ENCODE measurements at regions not wholly inside any gene's neighbourhood (a gene's known extent, or its start where the extent isn't known, plus 50 kb on each side); places are given as distances from the start of the nearest gene placed in this dataset.

DNA sequence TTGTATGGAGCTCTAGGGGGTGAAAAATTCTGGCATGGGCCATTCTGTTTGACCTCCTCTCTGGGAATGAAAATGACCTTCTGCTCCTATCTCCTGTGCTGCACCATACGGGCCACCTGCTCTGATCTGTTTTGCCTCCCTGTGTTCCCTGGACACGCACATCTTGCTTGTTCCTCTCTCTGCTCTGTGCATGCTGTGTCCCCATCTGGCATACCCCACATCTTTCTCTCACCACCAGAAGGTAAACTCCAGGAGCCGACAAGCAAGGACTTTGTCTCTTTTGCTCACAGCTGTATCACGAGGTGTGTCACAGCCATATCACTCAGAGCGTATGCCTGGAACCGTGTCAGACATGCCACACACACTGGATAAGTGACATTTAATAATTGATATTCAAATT lies 208.4 kb upstream of the DTNBP1 start:
- DNase-seq = no peak

DNA sequence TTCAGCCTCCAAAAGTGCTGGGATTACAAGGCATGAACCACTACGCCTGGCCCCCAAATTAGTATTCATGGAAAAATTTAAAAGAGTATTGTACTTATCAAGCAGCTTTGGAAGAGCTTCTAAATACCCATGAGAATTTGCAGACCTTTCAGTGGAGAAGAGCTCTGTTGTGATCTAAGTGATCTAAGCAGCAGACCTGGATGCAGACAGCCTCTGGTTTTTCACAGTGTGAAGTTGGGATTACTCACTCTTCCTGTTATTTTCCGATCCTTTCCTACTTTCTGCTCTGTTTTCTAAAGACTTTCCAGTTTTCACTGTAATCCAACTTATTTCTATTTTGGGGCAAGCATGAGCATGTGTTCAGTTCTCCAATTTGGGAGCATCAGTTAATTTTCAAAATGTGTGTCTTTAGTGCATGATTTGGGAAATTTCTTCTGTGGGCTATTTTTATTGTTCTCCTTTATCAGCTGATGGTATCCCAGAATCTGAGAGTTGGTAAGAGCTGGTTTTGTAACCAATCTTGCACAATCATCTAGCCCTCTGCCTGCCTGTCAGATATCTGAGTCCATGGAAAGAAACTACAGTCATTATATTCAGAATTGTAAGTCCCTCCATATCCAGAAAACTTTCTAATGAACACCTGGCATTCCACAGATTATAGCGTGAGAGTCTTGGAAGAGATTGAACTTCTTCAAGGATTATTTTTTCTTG lies 207.7 kb upstream of the DTNBP1 start:
- DNase-seq = no peak

DNA sequence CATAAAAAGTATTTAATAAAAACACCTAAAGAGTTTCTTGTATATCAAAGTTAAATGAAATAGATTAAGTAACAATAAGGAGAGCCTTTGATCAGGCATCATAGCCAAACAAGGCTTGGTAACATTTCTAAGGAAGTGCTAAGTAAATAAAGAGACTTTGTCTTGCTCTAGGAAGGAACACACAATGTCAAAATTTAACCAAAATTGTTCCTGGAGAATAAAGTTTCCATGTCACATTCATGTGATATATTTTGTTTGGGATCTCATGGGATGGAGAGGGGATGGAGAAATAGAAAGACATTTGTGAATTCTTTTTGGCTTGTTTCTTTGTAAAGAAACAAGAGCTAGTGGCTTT lies 201.9 kb upstream of the DTNBP1 start:
- DNase-seq = no peak

DNA sequence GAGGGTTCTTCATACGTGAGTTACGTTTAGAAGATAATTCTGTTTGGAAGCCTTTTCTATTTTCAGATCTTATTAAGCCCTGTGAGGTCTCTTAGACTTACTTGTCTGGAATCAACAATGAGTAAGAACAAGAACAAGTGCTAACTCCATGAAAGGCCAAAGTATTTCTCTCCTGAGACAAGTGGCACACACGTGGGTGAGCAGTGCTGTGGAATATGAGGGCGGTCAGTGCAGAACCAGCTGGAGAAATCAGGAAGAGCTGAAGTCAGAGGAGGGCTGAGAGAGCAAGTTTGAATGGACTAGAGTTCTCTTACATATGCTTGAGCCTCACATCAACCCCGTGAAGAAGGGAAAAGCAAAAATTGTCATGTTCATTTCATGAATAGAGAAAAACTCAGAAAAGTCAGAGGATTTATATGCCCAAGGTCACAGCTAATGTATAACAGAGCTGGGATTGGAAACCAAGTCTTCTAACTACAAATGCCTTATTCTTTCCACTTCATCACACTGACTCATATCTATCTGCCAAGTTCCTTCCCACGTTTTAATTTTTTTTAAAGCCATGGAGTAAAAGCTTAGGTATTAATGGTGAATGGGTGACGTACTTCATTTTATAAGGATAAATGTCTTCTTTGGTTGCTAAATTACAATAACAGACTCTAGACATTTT lies 201.3 kb upstream of the DTNBP1 start:
- no peak for DNase-seq

DNA sequence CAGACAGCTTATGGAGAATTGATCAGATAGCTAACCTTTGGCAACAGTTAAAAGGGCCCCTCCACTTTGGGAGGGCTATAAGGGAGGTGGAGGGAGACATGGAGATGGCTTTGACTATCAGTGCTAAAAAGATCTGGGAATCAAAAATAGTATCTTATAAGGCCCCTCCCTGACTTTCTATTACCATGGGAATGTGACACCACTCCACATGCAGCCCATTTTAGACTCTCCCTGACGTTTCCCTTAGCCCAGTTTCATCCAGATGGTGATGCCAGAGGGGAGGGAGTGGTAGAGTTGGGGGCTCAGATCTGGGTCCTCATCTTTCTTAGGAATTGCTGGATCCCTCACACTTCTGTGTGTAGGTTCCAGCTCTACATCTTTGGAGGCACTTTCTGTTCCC lies 200.0 kb upstream of the DTNBP1 start:
- DNase-seq = no peak

DNA sequence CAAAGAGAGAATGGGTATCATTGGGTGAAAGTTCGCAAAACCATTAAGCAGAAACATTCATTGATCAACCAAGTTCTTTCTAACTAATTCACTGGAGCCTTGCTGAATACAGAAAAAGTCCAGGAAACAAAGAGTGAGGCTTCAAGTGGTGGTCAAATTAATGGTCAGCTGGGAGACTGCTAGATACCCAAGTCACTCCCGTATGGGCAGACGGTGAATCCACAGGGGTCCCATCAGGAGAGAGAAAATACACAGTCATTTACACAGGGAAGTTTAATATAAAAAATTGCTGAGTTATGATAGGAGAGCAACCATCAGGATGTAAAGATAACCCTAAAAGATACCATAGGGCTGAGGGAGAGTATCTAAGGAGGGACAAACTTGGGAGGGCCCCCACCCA lies 198.7 kb upstream of the DTNBP1 start:
- no peak for DNase-seq

DNA sequence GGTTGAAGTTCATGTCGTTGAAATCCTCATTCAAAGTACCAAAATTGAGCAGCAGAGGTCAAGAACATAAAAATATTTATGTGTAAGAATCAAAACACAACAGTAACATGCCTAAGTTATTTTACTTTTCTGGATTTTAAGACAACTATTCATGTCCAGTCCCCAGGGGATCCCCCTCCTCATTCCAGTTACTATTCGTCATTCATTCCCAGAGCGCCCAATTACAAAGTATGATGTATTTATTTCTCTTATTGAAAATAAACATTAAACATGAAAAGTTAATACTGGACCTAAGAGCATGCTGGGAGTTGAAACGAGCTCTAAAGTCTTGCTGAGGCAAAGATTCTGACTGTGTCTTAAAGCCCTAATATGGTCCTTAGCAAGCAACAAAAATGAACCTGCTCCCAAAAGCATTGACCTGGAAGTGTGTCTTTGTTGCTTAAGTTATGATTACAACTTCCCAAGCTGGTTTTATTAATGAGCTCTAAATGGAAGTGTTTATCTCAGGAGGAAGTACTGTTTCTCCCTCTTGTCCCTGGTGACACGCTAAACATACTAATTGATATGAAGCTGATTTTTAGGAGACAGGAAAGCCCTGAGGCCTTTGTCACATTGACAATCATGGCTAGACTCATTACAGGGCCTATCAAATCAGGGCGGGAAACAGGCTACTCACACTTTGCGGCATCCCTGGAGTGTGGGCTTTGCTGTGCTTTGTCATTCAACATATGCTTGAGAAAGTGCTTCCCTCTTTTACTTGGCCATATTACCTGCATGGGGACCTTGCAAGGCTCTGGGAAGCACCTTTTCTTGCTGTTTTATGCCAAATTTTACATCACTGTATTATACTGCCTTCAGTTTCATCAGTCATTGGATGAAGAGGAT lies 192.2 kb upstream of the DTNBP1 start:
- no peak for DNase-seq

DNA sequence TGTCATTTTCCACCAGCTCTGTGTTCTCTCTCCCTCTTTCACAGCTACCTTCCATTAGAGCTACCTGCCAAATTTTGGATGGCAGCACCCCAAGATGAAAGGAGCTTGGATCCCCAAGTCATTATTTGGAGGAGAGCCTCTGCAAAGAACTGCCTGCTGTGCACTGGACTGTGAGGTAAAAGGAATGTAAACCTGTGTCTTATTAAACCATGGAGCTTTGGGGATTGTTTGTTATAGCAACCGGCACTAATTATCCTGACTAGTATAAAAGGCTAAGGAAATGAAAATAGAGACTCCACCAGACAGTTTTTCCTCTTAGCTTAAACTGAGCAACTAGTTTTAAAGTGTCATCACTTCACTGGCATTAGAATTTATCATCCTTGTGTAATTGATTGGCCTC lies 191.6 kb upstream of the DTNBP1 start:
- DNase-seq = no peak

DNA sequence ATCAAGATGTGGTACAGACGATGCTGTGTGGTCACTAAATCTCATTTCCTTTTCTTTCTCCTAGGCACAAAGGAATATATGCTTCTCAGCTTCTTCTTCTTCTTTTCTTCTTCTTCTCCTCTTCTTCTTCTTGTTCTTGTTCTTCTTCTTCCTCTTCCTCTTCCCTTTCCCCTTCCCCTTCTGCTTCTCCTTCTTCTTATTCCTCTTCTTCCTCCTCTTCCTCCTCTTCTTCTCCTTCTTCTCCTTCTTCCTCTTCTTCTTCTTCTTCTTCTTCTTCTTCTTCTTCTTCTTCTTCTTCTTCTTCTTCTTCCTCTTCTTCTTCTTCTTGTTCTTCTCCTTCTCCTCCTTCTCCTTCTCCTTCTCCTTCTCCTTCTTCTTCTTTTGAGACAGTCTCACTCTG lies 190.4 kb upstream of the DTNBP1 start:
- DNase-seq = no peak

DNA sequence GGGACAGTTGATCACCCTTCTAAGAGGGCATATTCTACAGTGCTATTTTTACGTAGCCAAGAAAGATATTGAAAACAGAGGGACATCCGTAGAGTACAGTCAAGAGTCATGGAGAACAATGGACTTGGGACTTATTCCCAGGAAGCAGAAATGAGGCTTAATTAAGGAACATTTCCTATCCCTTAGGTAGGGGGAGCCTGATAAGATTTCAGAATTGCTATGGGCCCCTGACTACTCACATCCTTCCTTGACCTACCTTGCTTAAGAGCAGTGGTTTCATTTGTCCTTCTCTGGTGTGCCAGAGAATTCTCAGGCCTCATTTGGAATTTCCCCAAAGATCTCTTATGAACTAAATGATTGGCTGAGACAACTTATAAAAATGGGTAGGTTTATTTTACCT lies 189.5 kb upstream of the DTNBP1 start:
- DNase-seq = no peak

DNA sequence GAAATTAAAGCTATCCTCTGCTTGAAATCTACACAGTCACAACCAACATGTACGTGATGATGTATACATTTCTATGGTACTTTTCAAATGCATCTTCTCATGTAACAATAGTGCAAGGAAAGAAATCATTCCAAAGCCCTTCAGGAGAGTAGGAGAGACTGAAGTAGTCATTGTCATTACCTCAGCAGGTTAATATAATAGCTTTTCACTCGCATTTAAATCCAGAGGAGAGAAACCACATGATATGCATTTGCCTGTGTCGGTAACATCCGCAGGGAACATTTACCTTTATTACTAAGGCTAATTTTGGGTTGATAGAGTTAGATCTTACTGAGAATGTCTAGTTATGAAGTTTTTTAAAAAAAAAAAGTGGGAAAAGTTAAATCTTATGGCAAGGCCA lies 186.6 kb upstream of the DTNBP1 start:
- DNase-seq = no peak

DNA sequence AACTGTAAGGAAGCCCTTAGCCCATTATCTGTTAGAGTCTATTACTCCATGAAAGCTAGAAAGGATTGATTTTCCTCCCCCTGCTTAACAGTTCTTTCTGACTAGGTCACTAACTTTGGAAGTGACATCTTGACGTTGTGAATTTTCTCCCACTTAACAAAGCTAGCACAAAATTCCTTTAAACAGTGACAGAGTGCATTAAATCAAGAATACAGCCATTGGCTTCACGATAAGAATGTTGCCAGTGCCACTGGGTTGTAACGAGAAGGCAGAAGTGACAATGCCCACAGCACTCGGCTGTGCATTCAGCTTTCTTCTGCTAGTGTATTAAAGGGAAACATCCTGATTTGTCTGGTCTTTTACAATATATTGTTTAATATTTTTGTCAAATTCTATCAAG lies 182.7 kb upstream of the DTNBP1 start:
- no peak for DNase-seq

DNA sequence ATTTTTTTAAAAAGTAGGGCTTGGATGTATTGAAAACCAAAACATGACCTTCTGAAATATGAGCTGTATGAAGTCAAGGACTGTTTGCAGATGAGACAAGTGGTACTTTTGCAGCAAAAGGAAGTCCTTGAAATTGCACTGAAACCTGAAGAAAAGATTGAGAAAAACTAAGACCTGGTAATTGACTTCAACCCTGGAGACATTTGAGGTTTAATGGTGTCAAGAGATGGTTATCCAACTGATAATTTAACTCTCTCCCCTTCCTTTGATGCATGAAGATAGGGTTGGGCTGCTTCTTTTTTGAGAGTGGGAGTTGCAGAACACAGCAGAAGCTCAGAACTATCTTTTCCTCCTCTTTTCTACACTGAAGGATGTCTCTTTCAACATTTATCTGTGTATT lies 180.9 kb upstream of the DTNBP1 start:
- DNase-seq = no peak

DNA sequence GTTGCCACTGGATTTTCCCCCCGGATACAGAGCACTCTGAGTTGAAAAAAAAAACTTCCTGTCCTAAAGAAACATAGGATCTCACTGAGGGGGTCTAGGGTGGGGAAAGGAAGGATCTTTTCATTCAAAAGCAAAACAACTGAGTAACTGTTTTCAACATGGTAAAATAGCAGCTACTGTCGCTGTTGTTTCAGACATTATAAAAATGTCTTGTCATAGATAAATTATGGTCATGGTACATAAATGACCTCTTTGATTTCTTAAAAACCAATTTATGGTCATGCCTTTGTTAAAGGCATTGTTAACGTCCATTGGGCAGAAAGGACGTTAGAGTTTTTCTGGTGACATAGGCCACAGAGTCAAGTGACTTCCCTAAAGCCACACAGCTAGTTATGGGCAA lies 180.4 kb upstream of the DTNBP1 start:
- DNase-seq = no peak

DNA sequence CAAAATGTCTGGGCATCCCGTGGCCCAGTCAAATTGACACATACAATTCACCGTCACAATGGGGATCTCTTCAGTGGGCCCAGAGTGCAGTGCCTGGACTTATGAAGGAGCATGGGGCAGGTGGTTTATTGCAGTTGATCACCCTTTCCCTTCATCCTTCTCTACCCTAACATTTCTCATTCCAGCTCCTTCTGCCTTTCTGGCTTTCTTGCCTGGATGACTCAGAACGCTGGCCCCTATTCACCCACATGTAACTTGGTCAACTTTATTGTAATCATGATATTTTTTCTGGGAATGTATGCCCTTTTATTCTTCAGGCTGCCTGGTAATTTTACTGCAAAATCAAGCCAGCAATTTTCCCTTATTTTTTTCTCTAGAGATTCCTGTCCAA lies 179.9 kb upstream of the DTNBP1 start:
- no peak for DNase-seq

DNA sequence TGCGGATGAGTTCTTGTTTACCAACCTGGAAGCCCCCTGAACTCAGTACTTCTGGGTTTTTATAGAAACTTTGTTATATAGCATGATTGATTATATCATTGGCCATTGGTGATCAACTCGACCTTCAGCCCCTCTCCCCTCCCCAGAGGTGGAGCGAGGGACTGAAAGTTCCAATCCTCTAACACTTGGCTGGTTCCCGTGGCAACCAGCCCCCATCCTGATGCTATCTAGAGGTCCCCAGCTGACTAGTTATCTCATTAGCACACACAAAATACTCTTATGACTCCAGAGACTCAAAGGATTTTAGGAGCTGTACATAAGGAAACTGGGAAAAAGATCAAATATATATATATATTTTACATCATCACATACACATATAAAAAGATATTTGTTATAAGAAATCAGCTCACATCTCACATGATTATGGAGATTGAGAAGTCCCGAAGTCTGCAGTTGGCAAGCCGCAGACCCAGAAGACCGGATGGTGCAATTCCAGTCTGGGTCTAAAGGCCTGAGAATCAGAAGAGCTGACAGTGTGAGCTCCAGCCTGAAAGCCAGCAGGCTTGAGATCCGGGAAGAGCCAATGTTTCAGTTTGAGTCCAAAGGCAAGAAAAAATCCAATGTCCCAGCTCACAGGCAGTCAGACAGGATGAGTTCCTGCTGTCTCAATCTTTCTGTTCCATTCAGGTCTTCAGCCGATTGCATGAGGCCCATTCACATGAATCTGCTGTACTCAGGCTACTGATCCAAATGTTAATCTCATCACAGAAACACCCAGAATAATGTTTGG lies 179.3 kb upstream of the DTNBP1 start:
- DNase-seq = no peak

DNA sequence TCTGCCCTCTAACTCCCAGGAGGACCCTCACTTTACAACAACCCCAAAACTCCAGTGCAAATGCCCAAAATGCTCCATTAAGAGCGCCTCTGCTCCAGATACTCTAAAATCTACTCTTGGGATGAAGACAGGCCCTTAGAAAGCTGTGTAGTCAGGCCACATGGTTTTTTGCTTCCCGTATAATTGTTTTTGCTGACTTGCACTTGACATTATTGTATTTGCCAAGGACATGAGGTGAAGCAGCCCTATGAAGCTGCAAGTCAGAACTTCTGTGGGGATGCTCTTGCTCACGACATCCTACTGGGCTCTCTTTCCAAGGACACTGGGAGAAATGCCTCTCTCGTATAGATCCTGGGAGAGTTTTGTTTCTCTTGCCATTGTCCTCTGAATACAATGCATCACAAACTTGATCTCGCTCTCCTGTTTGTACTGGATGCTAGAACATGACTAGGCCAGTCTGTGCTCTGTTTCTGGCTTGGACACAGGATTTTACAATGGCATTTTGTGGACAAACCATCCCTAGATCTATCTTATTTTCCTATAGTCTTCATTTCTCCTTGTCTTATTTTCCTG lies 177.2 kb upstream of the DTNBP1 start:
- no peak for DNase-seq

DNA sequence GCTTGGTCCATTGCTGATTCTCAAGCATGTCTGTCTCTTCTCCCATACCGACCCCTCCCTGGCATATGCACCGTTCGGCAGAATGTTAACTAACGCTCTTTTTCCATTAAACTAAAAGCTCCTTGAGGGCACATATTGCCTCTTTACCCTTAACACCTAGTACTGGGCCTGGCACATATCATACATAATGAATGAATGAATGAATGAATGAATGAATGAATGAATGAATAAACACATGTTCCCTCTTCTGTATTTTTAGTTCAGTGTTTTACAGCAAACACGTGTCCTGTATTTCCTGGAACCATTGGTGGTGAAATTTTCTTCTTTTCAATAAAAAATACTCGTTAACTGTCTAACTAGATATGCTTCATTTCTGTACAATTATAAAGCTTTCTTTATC lies 174.4 kb upstream of the DTNBP1 start:
- DNase-seq = no peak

DNA sequence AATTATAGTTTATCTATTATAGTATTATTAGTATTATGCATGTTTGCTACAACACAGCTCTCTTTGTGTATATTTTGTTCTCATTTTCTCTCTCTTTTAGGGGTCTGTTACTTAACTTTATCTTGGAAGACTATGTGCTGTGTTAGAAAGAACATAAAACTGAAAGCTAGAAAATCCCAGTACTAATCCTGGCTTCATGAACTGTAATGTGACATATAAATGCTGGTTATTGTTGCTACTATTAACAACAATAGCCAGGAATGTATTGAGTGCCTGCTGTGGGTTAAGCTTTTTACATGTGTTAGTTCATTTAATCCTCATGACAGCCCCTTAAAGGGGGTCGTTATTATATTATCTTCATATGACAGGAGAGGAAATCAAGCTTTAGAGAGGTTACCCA lies 170.0 kb upstream of the DTNBP1 start:
- no peak for DNase-seq

DNA sequence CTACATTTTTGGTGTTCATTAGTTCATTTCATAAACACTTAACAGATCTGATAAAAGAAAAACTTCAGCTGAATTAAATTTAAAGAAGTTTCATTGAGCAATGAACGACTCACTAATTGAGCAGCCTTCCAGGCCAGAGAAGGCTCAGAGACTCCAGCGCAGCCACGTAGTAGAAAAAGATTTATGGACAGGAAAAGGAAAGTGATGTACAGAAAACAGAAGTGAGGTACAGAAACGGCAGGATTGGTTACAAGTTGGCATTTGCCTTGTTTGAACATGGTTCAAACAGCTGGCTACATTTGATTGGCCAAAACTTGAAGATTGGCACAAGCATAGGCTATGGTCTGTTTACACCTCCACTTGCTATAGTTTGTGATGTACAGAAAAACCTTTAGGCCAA lies 166.3 kb upstream of the DTNBP1 start:
- no peak for DNase-seq

DNA sequence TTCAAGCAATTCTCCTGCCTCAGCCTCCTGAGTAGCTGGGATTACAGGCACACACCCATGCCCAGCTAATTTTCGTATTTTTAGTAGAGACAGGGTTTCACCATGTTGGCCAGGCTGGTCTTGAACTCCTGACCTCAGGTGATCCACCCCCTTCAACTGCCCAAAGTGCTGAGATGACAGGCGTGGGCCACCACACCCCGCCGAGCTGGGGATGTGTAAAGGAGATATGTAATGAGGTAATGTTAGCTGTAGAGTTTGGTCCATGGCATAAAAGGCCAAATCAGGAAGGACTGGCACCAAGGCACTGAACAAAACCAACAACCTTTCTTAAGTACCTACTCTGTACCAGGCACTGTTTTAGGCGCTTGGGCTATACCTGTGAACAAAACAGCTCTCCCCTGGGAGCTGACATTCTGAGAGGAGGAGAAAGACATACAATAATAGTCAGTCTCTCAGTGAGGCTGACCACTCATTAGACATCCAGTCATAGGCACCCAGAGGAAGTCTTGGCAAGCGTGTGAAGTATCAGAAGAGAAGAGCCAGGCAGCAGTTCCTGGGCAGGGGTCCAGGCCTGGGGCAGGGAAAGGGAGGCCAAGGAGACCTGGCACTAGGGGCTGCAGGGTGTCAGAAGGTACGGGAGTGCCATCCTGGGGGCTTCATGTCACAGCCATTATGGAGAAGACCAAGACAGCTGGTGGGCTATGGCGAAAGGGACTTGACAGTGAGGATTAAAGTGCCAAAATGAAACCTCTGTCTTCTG lies 164.8 kb upstream of the DTNBP1 start:
- no peak for DNase-seq

DNA sequence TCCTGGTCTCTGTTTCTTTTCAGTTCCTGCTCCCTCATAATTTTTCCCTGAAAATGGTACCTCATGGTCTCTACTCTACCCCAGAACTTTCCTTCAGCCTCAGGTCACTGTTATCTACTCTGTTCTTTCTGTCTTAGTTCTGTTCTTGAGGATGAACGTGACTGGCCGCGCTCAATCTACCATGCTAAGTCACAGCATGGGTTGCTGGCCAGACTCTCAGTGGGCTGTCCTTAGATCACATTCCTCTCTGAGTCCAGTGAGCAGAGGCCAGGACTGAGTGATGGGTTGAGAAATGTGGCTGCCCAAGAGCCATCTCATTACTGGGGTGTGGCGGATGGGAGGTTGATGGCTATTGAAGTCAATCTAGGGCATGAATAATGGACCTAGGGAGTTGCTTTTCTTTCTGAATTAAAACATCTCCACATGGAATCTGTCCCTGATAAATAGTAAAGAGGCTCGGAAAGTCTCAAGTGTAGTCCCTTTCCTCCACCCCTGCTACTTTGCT lies 164.0 kb upstream of the DTNBP1 start:
- DNase-seq = no peak

Data from activated naive CD4-positive, alpha-beta T cell treated with Interleukin-2 at 50 U/mL for 16 hours (primary cell).